H1 (cell line): ENCODE measurements at regions not wholly inside any gene's neighbourhood (a gene's known extent, or its start where the extent isn't known, plus 50 kb on each side); places are given as distances from the start of the nearest gene placed in this dataset.

Source experiments
- CTCF ChIA-PET: fragments of 300-600 bp; sonication (Branson Sonifier 250); formaldehyde crosslinking; loops from one replicate; lab custom pipeline; 2021; ENCODE audit not compliant: partially characterized antibody; lab: Charles Lee
- POLR2A ChIA-PET: fragments of 300-600 bp; sonication (Branson Sonifier 250); formaldehyde crosslinking; loops from one replicate; lab custom pipeline; 2021; ENCODE audit warnings: inconsistent platforms; ENCODE audit not compliant: partially characterized antibody; lab: Charles Lee
- DNase-seq, 2 experiments: peaks; one replicate each; pipeline versions ENCODE4 v3.0.0 to v3.0.0-alpha.2; 2010 to 2022; ENCODE audit warnings: low spot score in 2 of 2, low read depth in 1 of 2, mixed read lengths in 1 of 2
- FAIRE-seq: peaks from 2 replicates; lab custom pipeline; 2011; peaks lifted over from hg19 to GRCh38; lab: Jason Lieb, UNC
- H2AFZ ChIP-seq: 2 replicates; pipeline ENCODE4 v1.8.1; 2012; ENCODE audit warnings: low read length, inconsistent platforms
- H2AK5ac ChIP-seq: 2 replicates; pipeline ENCODE4 v1.6.1; 2013; ENCODE audit warnings: low read depth, low read length
- H2BK120ac ChIP-seq: replicated peaks from 2 replicates; pipeline ENCODE3; 2013; ENCODE audit warnings: low read depth, low read length, inconsistent platforms
- H2BK12ac ChIP-seq: 2 replicates; pipeline ENCODE4 v1.6.1; 2013; ENCODE audit warnings: low read depth, low read length
- H2BK15ac ChIP-seq: 2 replicates; pipeline ENCODE4 v1.6.1; 2013; ENCODE audit warnings: low read length
- H2BK20ac ChIP-seq: 2 replicates; pipeline ENCODE4 v1.6.1; 2013; ENCODE audit warnings: low read length
- H2BK5ac ChIP-seq: 2 replicates; pipeline ENCODE4 v1.6.1; 2013; ENCODE audit warnings: low read depth, low read length
- H3K14ac ChIP-seq: 2 replicates; pipeline ENCODE4 v1.6.1; 2013; ENCODE audit warnings: inconsistent platforms; ENCODE audit not compliant: insufficient read length
- H3K18ac ChIP-seq: 2 replicates; pipeline ENCODE4 v1.6.1; 2013; ENCODE audit warnings: low read length; ENCODE audit errors: extremely low read depth
- H3K23ac ChIP-seq: 2 replicates; pipeline ENCODE4 v1.6.1; 2013; ENCODE audit warnings: inconsistent platforms; ENCODE audit not compliant: insufficient read length
- H3K23me2 ChIP-seq: 2 replicates; pipeline ENCODE4 v1.6.1; 2013; ENCODE audit warnings: low read depth, low read length
- H3K27ac ChIP-seq: 2 replicates; pipeline ENCODE4 v1.6.1; 2011; ENCODE audit warnings: low read depth, low read length, inconsistent platforms
- H3K27me3 ChIP-seq, 4 experiments: replicated peaks in 1 of 4; 1 replicate in 1 of 4; 2 replicates in 3 of 4; pipeline versions ENCODE4 v1.6.1 to v1.8.1; 2011 to 2013; ENCODE audit warnings: low read length in 3 of 4, mild to moderate bottlenecking in 3 of 4, inconsistent platforms in 2 of 4, mixed read lengths in 2 of 4, moderate library complexity in 1 of 4; ENCODE audit not compliant: control insufficient read depth in 3 of 4, insufficient read depth in 3 of 4; ENCODE audit errors: extremely low read depth in 1 of 4
- H3K36me3 ChIP-seq, 4 experiments: 2 replicates each; pipeline versions ENCODE4 v1.6.1 to v1.8.1; 2011 to 2013; ENCODE audit warnings: mild to moderate bottlenecking in 4 of 4, low read length in 3 of 4, moderate library complexity in 2 of 4, control low read depth in 1 of 4, inconsistent platforms in 1 of 4; ENCODE audit not compliant: insufficient read depth in 4 of 4, control insufficient read depth in 2 of 4
- H3K4ac ChIP-seq: replicated peaks from 2 replicates; pipeline ENCODE3; 2013; ENCODE audit warnings: low read length, low read depth, mixed read lengths, inconsistent platforms; ENCODE audit not compliant: insufficient read length
- H3K4me1 ChIP-seq, 4 experiments: replicated peaks in 1 of 4; 1 replicate in 1 of 4; 2 replicates in 3 of 4; pipeline versions ENCODE4 v1.6.1 to v1.8.1; 2011 to 2013; ENCODE audit warnings: low read length in 3 of 4, inconsistent platforms in 2 of 4, mixed read lengths in 1 of 4; ENCODE audit not compliant: insufficient read depth in 4 of 4, control insufficient read depth in 3 of 4
- H3K4me2 ChIP-seq, 2 experiments: 2 replicates each; pipeline versions ENCODE4 v1.6.1 to v1.8.1; 2011 to 2013; ENCODE audit warnings: low read depth in 2 of 2, low read length in 2 of 2, control low read depth in 1 of 2, inconsistent platforms in 1 of 2, mild to moderate bottlenecking in 1 of 2; ENCODE audit not compliant: insufficient read depth in 1 of 2
- H3K4me3 ChIP-seq, 4 experiments: fragments of 200-600, 300-600 bp in 1 of 4; sonication (generic), shearing (Covaris generic), sonication (Bioruptor Twin) in 1 of 4; 2 replicates each; pipeline versions ENCODE4 v1.5.1 to v1.8.1; 2011 to 2016; ENCODE audit warnings: low read length in 4 of 4, low read depth in 3 of 4, control low read depth in 2 of 4, inconsistent platforms in 2 of 4, mild to moderate bottlenecking in 2 of 4, mixed read lengths in 1 of 4, moderate library complexity in 1 of 4; ENCODE audit not compliant: insufficient read depth in 2 of 4; ENCODE audit errors: extremely low read depth in 1 of 4
- H3K56ac ChIP-seq: replicated peaks from 2 replicates; pipeline ENCODE3; 2013; ENCODE audit warnings: low read depth, mild to moderate bottlenecking, mixed read lengths, low read length, inconsistent platforms; ENCODE audit not compliant: insufficient read length
- H3K79me1 ChIP-seq: 2 replicates; pipeline ENCODE4 v1.6.1; 2013; ENCODE audit warnings: low read depth, low read length, control low read depth
- H3K79me2 ChIP-seq, 2 experiments: 2 replicates each; pipeline versions ENCODE4 v1.6.1 to v1.8.1; 2012 to 2013; ENCODE audit warnings: low read length in 2 of 2, mild to moderate bottlenecking in 2 of 2, inconsistent platforms in 1 of 2; ENCODE audit not compliant: insufficient read depth in 2 of 2, control insufficient read depth in 1 of 2
- H3K9ac ChIP-seq, 4 experiments: replicated peaks in 1 of 4; 1 replicate in 1 of 4; 2 replicates in 3 of 4; pipeline versions ENCODE4 v1.6.1 to v1.8.1; 2011 to 2013; ENCODE audit warnings: low read depth in 3 of 4, low read length in 3 of 4, control low read depth in 2 of 4, mild to moderate bottlenecking in 2 of 4, moderate library complexity in 2 of 4, inconsistent platforms in 1 of 4; ENCODE audit errors: extremely low read depth in 1 of 4
- H3K9me3 ChIP-seq, 2 experiments: 2 replicates each; pipeline versions ENCODE4 v1.6.1 to v1.8.1; 2012 to 2013; ENCODE audit warnings: mild to moderate bottlenecking in 2 of 2, moderate library complexity in 2 of 2, control low read depth in 1 of 2, inconsistent platforms in 1 of 2, low read depth in 1 of 2, low read length in 1 of 2, mixed read lengths in 1 of 2; ENCODE audit not compliant: insufficient read depth in 2 of 2
- H4K20me1 ChIP-seq, 2 experiments: replicated peaks in 1 of 2; 2 replicates each; pipeline versions ENCODE3 to v1.8.1; 2011 to 2013; ENCODE audit warnings: inconsistent platforms in 2 of 2, low read length in 2 of 2, mild to moderate bottlenecking in 1 of 2; ENCODE audit not compliant: insufficient read depth in 2 of 2, control insufficient read depth in 1 of 2
- H4K5ac ChIP-seq: 2 replicates; pipeline ENCODE4 v1.6.1; 2013; ENCODE audit warnings: low read length, low read depth, mixed read lengths, inconsistent platforms; ENCODE audit not compliant: insufficient read length
- H4K8ac ChIP-seq: 2 replicates; pipeline ENCODE4 v1.8.0; 2013; ENCODE audit warnings: mild to moderate bottlenecking, moderate library complexity, low read length, inconsistent platforms; ENCODE audit not compliant: insufficient read depth; ENCODE audit errors: extremely low read depth
- H4K91ac ChIP-seq: replicated peaks from 2 replicates; pipeline ENCODE3; 2013; ENCODE audit warnings: low read length, mixed read lengths, inconsistent platforms; ENCODE audit not compliant: insufficient read length
- EGR1 ChIP-seq: IDR thresholded peaks from 2 replicates; pipeline ENCODE4 v1.6.1; 2011; ENCODE audit warnings: low read depth, low read length, borderline replicate concordance
- HDAC2 ChIP-seq, 2 experiments: fragments of 300-600 bp in 1 of 2; sonication (generic) in 1 of 2; IDR thresholded peaks; 2 replicates each; pipeline ENCODE4 v1.6.1; 2011 to 2012; ENCODE audit warnings: low read depth in 2 of 2, low read length in 2 of 2, mild to moderate bottlenecking in 2 of 2, moderate library complexity in 2 of 2, borderline replicate concordance in 1 of 2, inconsistent platforms in 1 of 2
- JUN ChIP-seq: IDR thresholded peaks from 2 replicates; pipeline ENCODE4 v1.6.1; 2011; ENCODE audit warnings: low read depth, mild to moderate bottlenecking, improper control_type of control experiment, low read length
- RBBP5 ChIP-seq: IDR thresholded peaks from 2 replicates; pipeline ENCODE4 v1.7.1; 2012; ENCODE audit warnings: low read depth, mild to moderate bottlenecking, inconsistent platforms, low read length, moderate library complexity, borderline replicate concordance
- RFX5 ChIP-seq: IDR thresholded peaks from 2 replicates; pipeline ENCODE4 v1.6.1; 2011; ENCODE audit warnings: low read depth, low read length, improper control_type of control experiment, borderline replicate concordance
- RNF2 ChIP-seq: fragments of 200-900, 300-1000 bp; sonication (generic); IDR thresholded peaks from 2 replicates; pipeline ENCODE4 v1.7.1; 2016; ENCODE audit warnings: borderline replicate concordance, low read depth, mild to moderate bottlenecking, antibody characterized with exemption, low read length; ENCODE audit not compliant: poor library complexity, severe bottlenecking; ENCODE audit errors: missing control alignments
- SIRT6 ChIP-seq: IDR thresholded peaks from one replicate; pipeline ENCODE4 v1.7.1; 2012; ENCODE audit warnings: low read length, inconsistent platforms
- SIX5 ChIP-seq: IDR thresholded peaks from 2 replicates; pipeline ENCODE4 v1.6.1; 2011; ENCODE audit warnings: mild to moderate bottlenecking, low read depth, low read length
- TBP ChIP-seq: IDR thresholded peaks from 2 replicates; pipeline ENCODE4 v1.6.1; 2011; ENCODE audit warnings: low read depth, low read length, improper control_type of control experiment
- TCF12 ChIP-seq: IDR thresholded peaks from 2 replicates; pipeline ENCODE4 v1.6.1; 2011; ENCODE audit warnings: low read depth, mild to moderate bottlenecking, low read length
- TEAD4 ChIP-seq: IDR thresholded peaks from 2 replicates; pipeline ENCODE4 v1.6.1; 2012; ENCODE audit warnings: low read depth, low read length, inconsistent platforms, mixed read lengths
- WGBS, 2 experiments: shearing (Covaris generic) in 1 of 2; methylation state at CpG; one replicate each; pipeline versions ENCODE4 v1.1.6 to v1.1.7; 2013 to 2015; ENCODE audit warnings: low lambda C conversion rate in 2 of 2, mixed read lengths in 2 of 2, inconsistent platforms in 1 of 2, low coverage in 1 of 2, missing lambda C conversion rate in 1 of 2; ENCODE audit not compliant: insufficient replicate concordance in 2 of 2, insufficient coverage in 1 of 2, insufficient read length in 1 of 2; ENCODE audit errors: extremely low coverage in 1 of 2, missing lambda C conversion rate in 1 of 2; 5-methylcytosine and 5-hydroxymethylcytosine counted together
- TF ChIP-seq, protein P1 (sequence below): IDR thresholded peaks from 2 replicates; pipeline ENCODE4 v1.6.1; 2012; ENCODE audit warnings: inconsistent platforms

DNA sequence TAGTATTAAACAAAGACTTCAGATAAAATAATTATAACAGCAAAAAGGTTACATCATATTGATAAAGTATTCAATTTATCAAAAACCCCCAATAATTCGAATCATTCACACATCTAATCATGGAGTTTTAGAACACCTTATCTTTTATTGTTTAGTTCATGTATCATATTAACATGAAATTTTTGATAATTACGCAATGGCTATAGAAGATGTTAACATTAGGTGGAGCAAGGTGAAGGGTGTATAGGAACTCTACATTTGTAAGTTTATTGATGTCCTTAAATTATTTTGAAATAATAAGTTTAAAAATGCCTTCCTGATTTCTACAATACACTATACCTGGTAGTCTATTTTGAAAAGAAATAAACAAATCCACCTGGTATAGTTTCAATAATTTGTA is 696.5 kb upstream of the BCHE start:
- FAIRE-seq (no peak), DNase-seq (no peak)
- Histone ChIP-seq H3K23me2 (no peaks in the 10 kb centered on the region), H2BK5ac (no peak overlapping the region), H3K23ac (no peak overlapping the region), H4K20me1 (no peaks in the 10 kb centered on the region), H3K56ac (no peak overlapping the region), H3K9me3 (peaks cover 9 to 24% of the 10 kb centered on the region in 2 experiments), H2AFZ (no peak overlapping the region), H3K4me2 (no peak overlapping the region), H3K4me3 (no peak overlapping the region), H4K8ac (no peak overlapping the region), H3K27me3 (no peaks in the 10 kb centered on the region), H2BK20ac (no peak overlapping the region), H4K5ac (no peak overlapping the region), H3K4me1 (no peaks in the 10 kb centered on the region), H3K36me3 (no peaks in the 10 kb centered on the region), H2BK15ac (no peak overlapping the region), H2BK12ac (no peak overlapping the region), H3K79me1 (no peaks in the 10 kb centered on the region), H3K4ac (no peak overlapping the region), H3K18ac (no peak overlapping the region), H2AK5ac (no peak overlapping the region), H3K9ac (no peak overlapping the region), H3K14ac (no peak overlapping the region), H3K27ac (no peak overlapping the region), H3K79me2 (no peaks in the 10 kb centered on the region), H2BK120ac (no peak overlapping the region), H4K91ac (no peak overlapping the region)
- ChIA-PET POLR2A (no interaction called here), CTCF (no interaction called here)
- WGBS, 2 experiments, result 92% methylated on average over 2 of the region's 2 CpGs; no CpG with 5 or more reads in 1 of the 2 experiments
- TF ChIP-seq RFX5, result no peak
- no peak for TF ChIP-seq RBBP5
- TF ChIP-seq JUN, result no peak
- no peak for TF ChIP-seq EGR1
- no peak for TF ChIP-seq TCF12
- TF ChIP-seq, protein P1, sequence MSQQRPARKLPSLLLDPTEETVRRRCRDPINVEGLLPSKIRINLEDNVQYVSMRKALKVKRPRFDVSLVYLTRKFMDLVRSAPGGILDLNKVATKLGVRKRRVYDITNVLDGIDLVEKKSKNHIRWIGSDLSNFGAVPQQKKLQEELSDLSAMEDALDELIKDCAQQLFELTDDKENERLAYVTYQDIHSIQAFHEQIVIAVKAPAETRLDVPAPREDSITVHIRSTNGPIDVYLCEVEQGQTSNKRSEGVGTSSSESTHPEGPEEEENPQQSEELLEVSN, result no peak
- no peak for TF ChIP-seq SIRT6
- TF ChIP-seq TEAD4, result no peak
- TF ChIP-seq TBP, result no peak
- no peak for TF ChIP-seq HDAC2 (IDR thresholded peaks at IDR 0.05; ENCODE audit: borderline replicate concordance in 1 of 2, low read depth in 2 of 2, low read length in 2 of 2)
- no peak for TF ChIP-seq RNF2
- no peak for TF ChIP-seq SIX5
